GM23248 (cell line): ENCODE measurements at regions not wholly inside any gene's neighbourhood (a gene's known extent, or its start where the extent isn't known, plus 50 kb on each side); places are given as distances from the start of the nearest gene placed in this dataset.
"Not testable (repeated sequence)": the region's sequence is repeated elsewhere in the genome, so short reads cannot be mapped to it uniquely, and the experiment has no call there.

Experiments
- DNase-seq: peaks from one replicate; pipeline ENCODE4 v3.0.0-alpha.2; 2015
- H2AFZ ChIP-seq: fragments of 200-600 bp; sonication (generic); 2 replicates; pipeline ENCODE4 v1.6.1; 2016; ENCODE audit warnings: antibody characterized with exemption
- H3F3A ChIP-seq: fragments of 200-600 bp; sonication (generic); 2 replicates; pipeline ENCODE4 v1.6.1; 2016; ENCODE audit warnings: mild to moderate bottlenecking, antibody characterized with exemption, mixed run types; ENCODE audit not compliant: insufficient read depth
- H3K27ac ChIP-seq: fragments of 200-600 bp; sonication (generic); 2 replicates; pipeline ENCODE4 v1.5.1; 2016; ENCODE audit warnings: mild to moderate bottlenecking
- H3K27me3 ChIP-seq: fragments of 200-600 bp; sonication (generic); replicated peaks from 2 replicates; pipeline ENCODE4 v1.6.1; 2016; ENCODE audit warnings: mild to moderate bottlenecking; ENCODE audit not compliant: insufficient read depth
- H3K36me3 ChIP-seq: fragments of 200-600 bp; sonication (generic); 2 replicates; pipeline ENCODE4 v1.6.1; 2016; ENCODE audit warnings: low read depth, mild to moderate bottlenecking
- H3K4me1 ChIP-seq: fragments of 200-600 bp; sonication (generic); 2 replicates; pipeline ENCODE4 v1.6.1; 2016; ENCODE audit warnings: mild to moderate bottlenecking; ENCODE audit not compliant: insufficient read depth
- H3K4me2 ChIP-seq: fragments of 200-600 bp; sonication (generic); one replicate; pipeline ENCODE4 v1.6.1; 2016; ENCODE audit warnings: mild to moderate bottlenecking; ENCODE audit not compliant: unreplicated experiment
- H3K4me3 ChIP-seq: fragments of 200-600 bp; sonication (generic); 2 replicates; pipeline ENCODE4 v1.5.1; 2016; ENCODE audit warnings: mild to moderate bottlenecking
- H3K79me2 ChIP-seq: fragments of 200-600 bp; sonication (generic); 2 replicates; pipeline ENCODE4 v1.6.1; 2016; ENCODE audit warnings: mild to moderate bottlenecking; ENCODE audit not compliant: insufficient read depth
- H3K9ac ChIP-seq: fragments of 200-600 bp; sonication (generic); 2 replicates; pipeline ENCODE4 v1.6.1; 2016; ENCODE audit warnings: mild to moderate bottlenecking
- H3K9me2 ChIP-seq: fragments of 200-600 bp; sonication (generic); 2 replicates; pipeline ENCODE4 v1.6.1; 2016; ENCODE audit warnings: mixed run types, mild to moderate bottlenecking, moderate library complexity; ENCODE audit not compliant: insufficient read depth
- H3K9me3 ChIP-seq: fragments of 200-600 bp; sonication (generic); one replicate; pipeline ENCODE4 v1.6.1; 2017; ENCODE audit warnings: low read depth
- H4K20me1 ChIP-seq: fragments of 200-600 bp; sonication (generic); 2 replicates; pipeline ENCODE4 v1.6.0; 2016; ENCODE audit not compliant: insufficient read depth
- EZH2 ChIP-seq: fragments of 200-600 bp; sonication (generic); IDR thresholded peaks from 2 replicates; pipeline ENCODE4 v1.6.1; 2018; ENCODE audit warnings: antibody characterized with exemption, mild to moderate bottlenecking; ENCODE audit not compliant: insufficient read depth, poor library complexity, severe bottlenecking
- EZH2phosphoT487 ChIP-seq: fragments of 200-600 bp; sonication (generic); IDR thresholded peaks from 2 replicates; pipeline ENCODE4 v1.6.1; 2018; ENCODE audit warnings: antibody characterized with exemption, moderate library complexity, mild to moderate bottlenecking, low read depth; ENCODE audit not compliant: insufficient read depth
- WGBS, 2 experiments: methylation state at CpG; one replicate each; pipeline ENCODE4 v1.1.6; 2015 to 2017; ENCODE audit warnings: low lambda C conversion rate in 2 of 2, low coverage in 1 of 2; ENCODE audit errors: missing lambda C conversion rate in 2 of 2; 5-methylcytosine and 5-hydroxymethylcytosine counted together
- in situ Hi-C: fragments of 300-500 bp; cut with MboI; formaldehyde crosslinking; loops from 2 replicates; pipeline ENCODE4 v1.15.0; 2020

DNA sequence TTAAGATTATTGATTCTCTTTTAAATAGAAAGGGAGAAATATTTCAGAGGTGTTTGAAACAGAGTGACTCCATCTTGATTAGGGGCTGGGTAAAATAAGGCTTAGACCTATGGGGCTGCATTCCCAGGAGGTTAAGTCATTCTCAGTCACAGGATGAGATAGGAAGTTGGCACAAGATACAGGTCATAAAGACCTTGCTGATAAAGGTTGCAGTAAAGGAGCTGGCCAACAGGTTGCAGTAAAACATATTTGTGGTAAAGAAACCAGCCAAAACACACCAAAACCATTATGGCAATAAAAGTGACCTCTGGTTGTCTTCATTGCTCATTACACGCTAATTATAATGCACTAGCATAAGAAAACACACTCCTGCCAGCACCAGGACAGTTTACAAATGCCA, 165.0 kb downstream of the SPIN4 start:
- no peaks in the 10 kb centered on the region for H3K79me2 ChIP-seq
- no peak overlapping the region for H3K27ac ChIP-seq
- no peak overlapping the region for H3K9ac ChIP-seq
- H4K20me1 ChIP-seq = no peaks in the 10 kb centered on the region
- no peak for TF ChIP-seq EZH2
- TF ChIP-seq EZH2phosphoT487 = no peak
- no peak overlapping the region for H2AFZ ChIP-seq
- WGBS, 2 experiments = 50 to 73% methylated on average over 1 of the region's 1 CpG
- no peaks in the 10 kb centered on the region for H3F3A ChIP-seq
- H3K36me3 ChIP-seq = no peaks in the 10 kb centered on the region
- in situ Hi-C loops = no loop called here
- no peaks in the 10 kb centered on the region for H3K9me3 ChIP-seq
- H3K4me1 ChIP-seq = no peaks in the 10 kb centered on the region
- no peak for DNase-seq
- H3K9me2 ChIP-seq = no peaks in the 10 kb centered on the region
- no peak overlapping the region for H3K4me3 ChIP-seq
- no peak overlapping the region for H3K4me2 ChIP-seq
- H3K27me3 ChIP-seq = no peaks in the 10 kb centered on the region

DNA sequence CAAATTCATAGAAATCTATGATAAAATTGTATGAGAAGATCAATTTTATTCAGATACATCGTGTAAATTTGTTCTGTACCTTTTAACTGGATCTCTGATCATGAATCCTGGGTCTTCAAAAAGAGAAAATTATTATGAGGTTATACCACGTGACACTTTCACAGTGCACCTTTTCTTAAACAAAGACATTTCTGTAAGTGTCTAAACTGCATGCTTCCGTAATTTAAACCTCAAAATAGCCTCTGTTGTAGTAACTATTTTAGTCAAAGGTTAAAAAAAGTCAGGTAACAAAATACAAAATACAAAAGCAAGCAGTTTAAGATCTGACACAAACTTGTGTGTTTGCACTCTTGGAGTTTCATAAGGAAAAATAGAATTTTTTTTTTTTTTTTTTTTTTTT, 171.3 kb downstream of the SPIN4 start:
- H3K27ac ChIP-seq, H2AFZ ChIP-seq, H3K9me2 ChIP-seq, H3K27me3 ChIP-seq, DNase-seq, H3K9me3 ChIP-seq, H3K79me2 ChIP-seq, H4K20me1 ChIP-seq, H3K4me2 ChIP-seq, H3K4me3 ChIP-seq, H3K4me1 ChIP-seq, in situ Hi-C loops, H3K36me3 ChIP-seq, H3K9ac ChIP-seq, H3F3A ChIP-seq: not testable (repeated sequence)
- no CpG with 5 or more reads among the region's 3 CpGs for WGBS, 2 experiments

GRCh38 chrX:63176578-63176977, 174.6 kb downstream of the SPIN4 start:
- H3K4me1 ChIP-seq, H3K4me2 ChIP-seq, H3K79me2 ChIP-seq, H2AFZ ChIP-seq, H3K36me3 ChIP-seq, in situ Hi-C loops, H3K4me3 ChIP-seq, H4K20me1 ChIP-seq, DNase-seq, H3K27me3 ChIP-seq, H3K9ac ChIP-seq, H3K9me3 ChIP-seq, H3K9me2 ChIP-seq, H3K27ac ChIP-seq, H3F3A ChIP-seq: not testable (repeated sequence)
- no CpG with 5 or more reads among the region's 4 CpGs for WGBS, 2 experiments

DNA sequence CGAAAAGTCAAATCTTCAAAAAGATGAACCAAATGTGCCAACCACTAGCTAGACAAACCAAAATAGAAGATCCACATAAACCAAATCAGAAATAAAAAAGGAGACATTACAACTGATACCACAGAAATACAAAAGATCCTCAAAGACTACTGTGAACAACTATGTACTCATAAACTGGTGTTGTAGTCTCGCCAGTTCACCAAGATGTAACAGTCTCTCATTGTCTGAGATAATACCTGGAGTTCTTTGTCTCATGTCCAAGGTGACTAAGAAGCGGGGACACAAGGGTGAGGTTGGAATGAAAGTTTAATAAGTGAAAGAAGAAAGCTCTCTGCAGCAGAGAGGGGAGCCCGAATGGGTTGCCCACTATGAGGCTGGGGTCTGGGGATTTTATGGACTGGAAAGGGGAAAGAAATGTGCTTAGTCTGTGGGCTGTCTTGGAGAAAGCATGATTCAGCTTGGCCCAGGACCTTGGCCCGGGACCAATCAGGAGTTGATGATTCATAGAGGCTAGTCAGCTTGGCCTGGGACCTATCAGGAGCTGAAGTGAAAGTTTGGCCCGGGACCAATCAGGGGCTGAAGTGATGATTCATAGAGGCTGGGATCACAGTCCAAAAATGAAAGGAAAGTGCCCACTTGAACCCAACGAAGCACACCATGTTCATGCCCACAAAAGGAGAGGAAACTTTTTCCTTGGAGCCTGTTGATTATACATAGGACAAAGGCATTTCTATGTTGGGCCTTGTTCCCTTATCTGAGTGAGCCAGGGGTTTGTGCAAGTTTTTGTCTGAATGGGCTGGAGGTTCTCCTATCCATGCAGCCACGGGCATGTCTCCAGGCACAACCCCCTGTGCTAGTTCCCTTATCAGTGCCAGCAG, 177.1 kb downstream of the SPIN4 start:
- H3F3A ChIP-seq, H3K9me2 ChIP-seq, H2AFZ ChIP-seq, H3K79me2 ChIP-seq, H3K9me3 ChIP-seq, in situ Hi-C loops, H3K36me3 ChIP-seq, DNase-seq, H3K4me1 ChIP-seq, H3K27ac ChIP-seq, H4K20me1 ChIP-seq, H3K4me3 ChIP-seq, H3K4me2 ChIP-seq, H3K27me3 ChIP-seq, H3K9ac ChIP-seq: not testable (repeated sequence)
- no CpG with 5 or more reads among the region's 8 CpGs for WGBS, 2 experiments

DNA sequence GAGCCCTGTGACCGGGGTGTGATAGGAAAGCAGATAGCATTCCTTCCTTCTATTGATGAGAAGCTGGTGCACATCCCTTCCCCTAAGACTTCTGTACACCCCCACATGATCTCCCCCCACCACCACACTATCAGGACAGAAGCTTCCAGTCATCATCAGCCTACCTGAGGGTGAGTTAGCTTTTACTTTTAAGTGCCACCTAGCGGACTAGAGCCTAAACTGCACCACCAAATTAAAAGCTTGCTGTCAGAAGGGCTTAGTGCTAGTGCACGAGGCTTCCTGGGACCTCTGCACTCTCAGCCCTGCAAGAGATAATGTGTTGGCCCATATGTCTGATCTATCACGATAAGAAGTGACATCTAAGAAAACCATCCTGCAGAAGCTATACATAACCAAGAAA, 181.7 kb downstream of the SPIN4 start:
- H3K27me3 ChIP-seq, H3K4me2 ChIP-seq, H3K9me2 ChIP-seq, DNase-seq, H3K4me1 ChIP-seq, in situ Hi-C loops, H3K27ac ChIP-seq, H3K79me2 ChIP-seq, H3K36me3 ChIP-seq, H3K9ac ChIP-seq, H3F3A ChIP-seq, H4K20me1 ChIP-seq, H3K9me3 ChIP-seq, H3K4me3 ChIP-seq, H2AFZ ChIP-seq: not testable (repeated sequence)
- WGBS, 2 experiments = no CpG with 5 or more reads among the region's 4 CpGs

DNA sequence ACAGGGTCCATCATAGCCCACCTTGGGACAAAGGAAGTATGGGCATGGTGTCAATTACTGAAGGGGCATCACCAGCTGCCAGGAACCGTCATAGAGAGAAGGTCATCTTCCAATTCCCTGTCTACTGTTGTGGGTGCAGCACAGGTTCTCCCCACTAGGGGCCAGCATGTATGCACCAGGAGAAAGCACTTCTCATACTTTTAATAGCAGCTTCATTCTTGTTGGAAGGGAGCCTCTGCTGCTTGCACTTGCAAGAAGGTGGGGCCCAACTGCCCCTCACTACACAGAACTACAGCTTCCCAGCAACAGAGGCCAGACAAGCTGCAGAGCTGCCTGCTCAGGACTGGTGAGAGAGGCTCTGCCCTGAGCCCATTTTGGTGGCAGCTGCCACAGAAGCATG, 182.2 kb downstream of the SPIN4 start:
- H3K4me2 ChIP-seq, H2AFZ ChIP-seq, in situ Hi-C loops, H3K9ac ChIP-seq, H3K27me3 ChIP-seq, DNase-seq, H3K4me1 ChIP-seq, H3K9me2 ChIP-seq, H3K4me3 ChIP-seq, H3K36me3 ChIP-seq, H3K79me2 ChIP-seq, H3K9me3 ChIP-seq, H3K27ac ChIP-seq, H4K20me1 ChIP-seq, H3F3A ChIP-seq: not testable (repeated sequence)
- WGBS, 2 experiments = no CpG with 5 or more reads among the region's 1 CpG

GRCh38 chrX:63167002-63167401, 184.1 kb downstream of the SPIN4 start:
- H3K4me2 ChIP-seq, H3K4me3 ChIP-seq, in situ Hi-C loops, H3K4me1 ChIP-seq, H3K79me2 ChIP-seq, H3K27ac ChIP-seq, H4K20me1 ChIP-seq, H3F3A ChIP-seq, H3K9ac ChIP-seq, H3K36me3 ChIP-seq, H3K27me3 ChIP-seq, H3K9me2 ChIP-seq, DNase-seq, H3K9me3 ChIP-seq, H2AFZ ChIP-seq: not testable (repeated sequence)
- WGBS, 2 experiments = no CpG with 5 or more reads among the region's 1 CpG
